ENCODE measurements at regions not wholly inside any gene's neighbourhood (a gene's known extent, or its start where the extent isn't known, plus 50 kb on each side); places are given as distances from the start of the nearest gene placed in this dataset.

GRCh38 chr22:47240116-47240515 lies 477.7 kb downstream of the TBC1D22A start:
- no peak for DNase-seq

GRCh38 chr22:47239474-47239860 lies 477.0 kb downstream of the TBC1D22A start:
- no peak for DNase-seq

- no peak for DNase-seq
Observed at GRCh38 chr22:47238690-47239473, 476.4 kb downstream of the TBC1D22A start.

GRCh38 chr22:47237890-47238480 lies 475.5 kb downstream of the TBC1D22A start:
- DNase-seq, result no peak

- DNase-seq, result no peak
Observed at GRCh38 chr22:47236718-47237117, 474.3 kb downstream of the TBC1D22A start.

- no peak for DNase-seq
Observed at GRCh38 chr22:47236161-47236560, 473.7 kb downstream of the TBC1D22A start.

- DNase-seq, result no peak
Observed at GRCh38 chr22:47233316-47234243, 471.1 kb downstream of the TBC1D22A start.

- no peak for DNase-seq
Observed at GRCh38 chr22:47232753-47233152, 470.3 kb downstream of the TBC1D22A start.

GRCh38 chr22:47232197-47232596 lies 469.7 kb downstream of the TBC1D22A start:
- no peak for DNase-seq

- DNase-seq, result no peak
Observed at GRCh38 chr22:47231759-47232158, 469.3 kb downstream of the TBC1D22A start.

- no peak for DNase-seq
Observed at GRCh38 chr22:47230741-47231140, 468.3 kb downstream of the TBC1D22A start.

- DNase-seq, result no peak
Observed at GRCh38 chr22:47230251-47230650, 467.8 kb downstream of the TBC1D22A start.

- DNase-seq, result no peak
Observed at GRCh38 chr22:47228767-47229166, 466.3 kb downstream of the TBC1D22A start.

- DNase-seq, result no peak
Observed at GRCh38 chr22:47225931-47226633, 463.6 kb downstream of the TBC1D22A start.

GRCh38 chr22:47225080-47225930 lies 462.9 kb downstream of the TBC1D22A start:
- no peak for DNase-seq

Data from NCI-H1105 (cell line).